ENCODE measurements at regions not wholly inside any gene's neighbourhood (a gene's known extent, or its start where the extent isn't known, plus 50 kb on each side); places are given as distances from the start of the nearest gene placed in this dataset.

DNA sequence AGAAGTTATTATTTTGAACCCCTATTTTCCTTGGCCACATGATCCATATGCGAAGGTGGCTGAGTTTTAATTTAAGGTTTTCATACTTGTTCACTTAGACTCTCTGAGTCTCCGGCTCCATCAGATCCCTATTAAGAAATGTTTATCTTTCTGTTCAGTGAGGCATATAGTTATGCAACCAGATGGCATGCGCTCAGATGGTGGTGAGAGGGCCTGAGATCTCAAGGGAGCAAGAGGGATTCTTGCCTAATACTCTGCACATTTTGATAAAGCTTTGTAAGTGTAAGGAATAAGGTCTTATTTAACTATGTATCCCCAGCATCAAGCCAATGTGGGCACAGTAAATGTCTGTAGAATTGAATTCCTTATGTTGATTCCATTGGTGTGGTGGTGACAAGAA lies 78.9 kb upstream of the DPH6 start:
- H3K9me3 Mint-ChIP-seq = peaks cover 0 to 3% of the 10 kb centered on the region in 2 experiments; a peak in 2 of 5 replicates

More for the DNA sequence above, 78.9 kb upstream of the DPH6 start:
- no peaks in the 10 kb centered on the region for H3K9me3 ChIP-seq (ENCODE audit: control insufficient read depth, low read depth, low read length)
- no peaks in the 10 kb centered on the region for H3K27me3 Mint-ChIP-seq (ENCODE audit: low read depth)
- no peak overlapping the region for H3K4ac ChIP-seq (ENCODE audit: low read depth, low read length)
- DNase-seq = no peak
- H3K79me1 ChIP-seq (ENCODE audit: insufficient read depth, low read depth, low read length, poor library complexity, severe bottlenecking) = no peaks in the 10 kb centered on the region
- no peak overlapping the region for H3K27ac Mint-ChIP-seq
- H3K4me2 ChIP-seq (ENCODE audit: insufficient read depth, insufficient read length, low read length) = no peak overlapping the region
- no peaks in the 10 kb centered on the region for H3K27me3 ChIP-seq (ENCODE audit: insufficient read depth, low read length)
- H3K4me1 ChIP-seq (ENCODE audit: insufficient read depth, low read length) = no peaks in the 10 kb centered on the region
- H3K23ac ChIP-seq (ENCODE audit: insufficient read length, low read depth, low read length) = no peak overlapping the region
- TF ChIP-seq, protein P1, sequence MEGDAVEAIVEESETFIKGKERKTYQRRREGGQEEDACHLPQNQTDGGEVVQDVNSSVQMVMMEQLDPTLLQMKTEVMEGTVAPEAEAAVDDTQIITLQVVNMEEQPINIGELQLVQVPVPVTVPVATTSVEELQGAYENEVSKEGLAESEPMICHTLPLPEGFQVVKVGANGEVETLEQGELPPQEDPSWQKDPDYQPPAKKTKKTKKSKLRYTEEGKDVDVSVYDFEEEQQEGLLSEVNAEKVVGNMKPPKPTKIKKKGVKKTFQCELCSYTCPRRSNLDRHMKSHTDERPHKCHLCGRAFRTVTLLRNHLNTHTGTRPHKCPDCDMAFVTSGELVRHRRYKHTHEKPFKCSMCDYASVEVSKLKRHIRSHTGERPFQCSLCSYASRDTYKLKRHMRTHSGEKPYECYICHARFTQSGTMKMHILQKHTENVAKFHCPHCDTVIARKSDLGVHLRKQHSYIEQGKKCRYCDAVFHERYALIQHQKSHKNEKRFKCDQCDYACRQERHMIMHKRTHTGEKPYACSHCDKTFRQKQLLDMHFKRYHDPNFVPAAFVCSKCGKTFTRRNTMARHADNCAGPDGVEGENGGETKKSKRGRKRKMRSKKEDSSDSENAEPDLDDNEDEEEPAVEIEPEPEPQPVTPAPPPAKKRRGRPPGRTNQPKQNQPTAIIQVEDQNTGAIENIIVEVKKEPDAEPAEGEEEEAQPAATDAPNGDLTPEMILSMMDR (conservative IDR thresholded peaks at IDR 0.05) = no peak
- no peak overlapping the region for H2AK5ac ChIP-seq (ENCODE audit: insufficient read length, low read length)
- H4K20me1 ChIP-seq (ENCODE audit: control insufficient read depth, insufficient read depth, insufficient read length) = no peaks in the 10 kb centered on the region
- H3T11ph ChIP-seq (ENCODE audit: low read length) = no peak overlapping the region
- H2BK20ac ChIP-seq (ENCODE audit: low read depth, low read length, poor library complexity, severe bottlenecking) = no peak overlapping the region
- H3K9ac ChIP-seq (ENCODE audit: extremely low read depth, insufficient read length, low read length) = no peak overlapping the region
- no peak overlapping the region for H3K27ac ChIP-seq (ENCODE audit: insufficient read length, low read depth, low read length)
- no peak overlapping the region for H2BK5ac ChIP-seq (ENCODE audit: insufficient read length, low read length)
- H3K36me3 Mint-ChIP-seq (ENCODE audit: insufficient read depth in 1 of 3, low read depth in 3 of 3) = peaks cover 0 to 4% (median 0%) of the 10 kb centered on the region in 3 experiments; a peak in 2 of 7 replicates
- H3K18ac ChIP-seq (ENCODE audit: insufficient read length, low read depth, low read length) = no peak overlapping the region
- H2BK120ac ChIP-seq (ENCODE audit: low read depth, low read length, poor library complexity, severe bottlenecking) = no peak overlapping the region
- H4K5ac ChIP-seq (ENCODE audit: insufficient read length, low read depth, low read length) = no peak overlapping the region
- H3K14ac ChIP-seq (ENCODE audit: insufficient read depth, low read length) = no peak overlapping the region
- no peak overlapping the region for H4K91ac ChIP-seq (ENCODE audit: insufficient read length, low read depth, low read length)
- no peak overlapping the region for H3K4me3 Mint-ChIP-seq
- WGBS (ENCODE audit: extremely low coverage, insufficient read length, low lambda C conversion rate) = no CpG with 5 or more reads among the region's 3 CpGs
- H3K79me2 ChIP-seq (ENCODE audit: insufficient read depth, low read length) = no peaks in the 10 kb centered on the region
- H4K8ac ChIP-seq (replicated peaks; ENCODE audit: insufficient read length, low read depth, low read length) = no peak overlapping the region
- no peak overlapping the region for H2BK15ac ChIP-seq (ENCODE audit: low read depth, low read length)
- H3K23me2 ChIP-seq (ENCODE audit: insufficient read length, low read depth, low read length, poor library complexity, severe bottlenecking) = no peaks in the 10 kb centered on the region
- peaks cover 9 to 10% of the 10 kb centered on the region in 2 experiments for H3K4me1 Mint-ChIP-seq
- H3K56ac ChIP-seq (ENCODE audit: insufficient read length, low read depth, low read length) = no peak overlapping the region
- no peak overlapping the region for H2BK12ac ChIP-seq (ENCODE audit: insufficient read length, low read depth, low read length)
- no peak overlapping the region for H2AFZ ChIP-seq (ENCODE audit: low read length)

Data from H9 (cell line).